OCI-LY1 (cell line): ENCODE measurements at regions not wholly inside any gene's neighbourhood (a gene's known extent, or its start where the extent isn't known, plus 50 kb on each side); places are given as distances from the start of the nearest gene placed in this dataset.

Source experiments
- H2AFZ ChIP-seq: fragments of 200-600 bp; sonication (generic), shearing (Covaris generic); 2 replicates; pipeline ENCODE4 v1.6.0; 2014; ENCODE audit warnings: antibody characterized with exemption, mild to moderate bottlenecking, low read length
- H3F3A ChIP-seq: fragments of 200-600 bp; sonication (generic), shearing (Covaris generic); 2 replicates; pipeline ENCODE4 v1.6.0; 2014; ENCODE audit warnings: mild to moderate bottlenecking, antibody characterized with exemption, low read length, moderate library complexity; ENCODE audit not compliant: insufficient read depth
- H3K27ac ChIP-seq: fragments of 200-600 bp; sonication (generic); 2 replicates; pipeline ENCODE4 v1.5.1; 2014; ENCODE audit warnings: low read length, mixed run types, mild to moderate bottlenecking, low read depth; ENCODE audit not compliant: poor library complexity, severe bottlenecking
- H3K27me3 ChIP-seq: fragments of 200-600 bp; sonication (generic); 2 replicates; pipeline ENCODE4 v1.6.0; 2014; ENCODE audit warnings: antibody characterized with exemption, mild to moderate bottlenecking, low read length, moderate library complexity; ENCODE audit not compliant: insufficient read depth
- H3K36me3 ChIP-seq: fragments of 200-600 bp; sonication (generic); 2 replicates; pipeline ENCODE4 v1.6.1; 2014; ENCODE audit warnings: mild to moderate bottlenecking, antibody characterized with exemption, low read length, moderate library complexity, mixed read lengths; ENCODE audit not compliant: insufficient read depth
- H3K4me1 ChIP-seq: fragments of 200-600 bp; sonication (generic); 2 replicates; pipeline ENCODE4 v1.5.1; 2014; ENCODE audit warnings: mild to moderate bottlenecking, low read length, moderate library complexity; ENCODE audit not compliant: insufficient read depth, severe bottlenecking
- H3K4me2 ChIP-seq: fragments of 200-600 bp; sonication (generic), shearing (Covaris generic); 2 replicates; pipeline ENCODE4 v1.6.1; 2014; ENCODE audit warnings: low read length
- H3K4me3 ChIP-seq: fragments of 200-600 bp; sonication (generic); 2 replicates; pipeline ENCODE4 v1.5.1; 2014; ENCODE audit warnings: low read length, low read depth, mild to moderate bottlenecking, mixed read lengths; ENCODE audit not compliant: poor library complexity, severe bottlenecking
- H3K79me2 ChIP-seq: fragments of 200-600 bp; shearing (Covaris generic); 2 replicates; pipeline ENCODE4 v1.6.1; 2016; ENCODE audit warnings: mixed run types, low read length, mixed read lengths; ENCODE audit not compliant: insufficient read depth
- H3K9ac ChIP-seq: fragments of 200-600 bp; sonication (generic), shearing (Covaris generic); 2 replicates; pipeline ENCODE4 v1.6.1; 2014; ENCODE audit warnings: mild to moderate bottlenecking, low read length, mixed read lengths
- H3K9me2 ChIP-seq: fragments of 200-600 bp; sonication (generic), shearing (Covaris generic); 2 replicates; pipeline ENCODE4 v1.6.1; 2014; ENCODE audit warnings: low read depth, mild to moderate bottlenecking, low read length, mixed read lengths
- H3K9me3 ChIP-seq: fragments of 200-600 bp; shearing (Covaris generic); 2 replicates; pipeline ENCODE4 v1.6.1; 2014; ENCODE audit warnings: low read length, mixed read lengths
- H4K20me1 ChIP-seq: fragments of 200-600 bp; sonication (generic), shearing (Covaris generic); 2 replicates; pipeline ENCODE4 v1.6.0; 2016; ENCODE audit warnings: mild to moderate bottlenecking, low read length; ENCODE audit not compliant: insufficient read depth
- EZH2 ChIP-seq: fragments of 200-600 bp; sonication (generic), shearing (Covaris generic); IDR thresholded peaks from 2 replicates; pipeline ENCODE4 v1.8.0; 2017; ENCODE audit warnings: borderline replicate concordance, mixed run types, mild to moderate bottlenecking, antibody characterized with exemption, low read length, moderate library complexity, mixed read lengths
- TF ChIP-seq, protein P1 (sequence below): fragments of 200-600 bp; sonication (generic), shearing (Covaris generic); IDR thresholded peaks from 2 replicates; pipeline ENCODE4 v1.5.1; 2017; ENCODE audit warnings: mild to moderate bottlenecking, antibody characterized with exemption, low read length, moderate library complexity, mixed read lengths

- Histone ChIP-seq H3K4me3 (no peak overlapping the region), H4K20me1 (no peaks in the 10 kb centered on the region), H3K27ac (no peak overlapping the region), H3K9me3 (no peaks in the 10 kb centered on the region), H3K27me3 (no peaks in the 10 kb centered on the region), H3K9me2 (no peaks in the 10 kb centered on the region), H3K79me2 (no peaks in the 10 kb centered on the region), H3K4me2 (no peak overlapping the region), H3F3A (no peaks in the 10 kb centered on the region), H3K36me3 (peaks cover 20% of the 10 kb centered on the region), H2AFZ (no peak overlapping the region), H3K9ac (no peak overlapping the region), H3K4me1 (peaks cover 20% of the 10 kb centered on the region)
- TF ChIP-seq EZH2, result no peak
- TF ChIP-seq, protein P1, sequence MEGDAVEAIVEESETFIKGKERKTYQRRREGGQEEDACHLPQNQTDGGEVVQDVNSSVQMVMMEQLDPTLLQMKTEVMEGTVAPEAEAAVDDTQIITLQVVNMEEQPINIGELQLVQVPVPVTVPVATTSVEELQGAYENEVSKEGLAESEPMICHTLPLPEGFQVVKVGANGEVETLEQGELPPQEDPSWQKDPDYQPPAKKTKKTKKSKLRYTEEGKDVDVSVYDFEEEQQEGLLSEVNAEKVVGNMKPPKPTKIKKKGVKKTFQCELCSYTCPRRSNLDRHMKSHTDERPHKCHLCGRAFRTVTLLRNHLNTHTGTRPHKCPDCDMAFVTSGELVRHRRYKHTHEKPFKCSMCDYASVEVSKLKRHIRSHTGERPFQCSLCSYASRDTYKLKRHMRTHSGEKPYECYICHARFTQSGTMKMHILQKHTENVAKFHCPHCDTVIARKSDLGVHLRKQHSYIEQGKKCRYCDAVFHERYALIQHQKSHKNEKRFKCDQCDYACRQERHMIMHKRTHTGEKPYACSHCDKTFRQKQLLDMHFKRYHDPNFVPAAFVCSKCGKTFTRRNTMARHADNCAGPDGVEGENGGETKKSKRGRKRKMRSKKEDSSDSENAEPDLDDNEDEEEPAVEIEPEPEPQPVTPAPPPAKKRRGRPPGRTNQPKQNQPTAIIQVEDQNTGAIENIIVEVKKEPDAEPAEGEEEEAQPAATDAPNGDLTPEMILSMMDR, result no peak
Measured at GRCh38 chr9:714675-715074, 126.8 kb upstream of the DMRT1 start.

DNA sequence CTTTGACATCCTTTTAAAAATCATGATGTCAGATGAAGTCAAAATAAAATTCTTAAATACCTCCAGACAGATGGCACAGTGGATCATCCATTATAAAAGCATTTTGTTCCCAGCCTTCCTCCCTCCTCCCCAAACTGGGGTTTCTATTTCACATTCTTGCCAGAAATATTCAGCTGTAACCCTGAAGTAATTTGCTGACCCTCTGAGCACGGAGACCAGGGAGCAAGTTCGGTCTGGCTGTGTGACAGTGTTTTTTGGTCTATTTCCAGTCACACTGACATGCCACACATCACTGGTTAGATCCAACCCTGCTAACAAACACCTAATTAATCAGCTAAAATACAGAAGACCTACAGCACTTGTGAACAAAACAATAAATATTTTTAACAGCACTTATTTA is 126.2 kb upstream of the DMRT1 start:
- peak overlapping the region; percentile 19; the same call in 1 of the 2 replicates for H3K4me2 ChIP-seq
- peaks cover 20% of the 10 kb centered on the region for H3K4me1 ChIP-seq
- no peak overlapping the region for H3K9ac ChIP-seq
- no peaks in the 10 kb centered on the region for H3K9me3 ChIP-seq
- H4K20me1 ChIP-seq, result no peaks in the 10 kb centered on the region
- no peaks in the 10 kb centered on the region for H3K9me2 ChIP-seq
- no peaks in the 10 kb centered on the region for H3K27me3 ChIP-seq
- H3K4me3 ChIP-seq, result no peak overlapping the region
- no peaks in the 10 kb centered on the region for H3K79me2 ChIP-seq
- no peak overlapping the region for H2AFZ ChIP-seq
- H3F3A ChIP-seq, result no peaks in the 10 kb centered on the region
- no peak overlapping the region for H3K27ac ChIP-seq
- TF ChIP-seq, protein P1, result no peak
- TF ChIP-seq EZH2, result no peak
- peaks cover 20% of the 10 kb centered on the region for H3K36me3 ChIP-seq

- H3K9ac ChIP-seq, result no peak overlapping the region
- H3K4me1 ChIP-seq, result peaks cover 20% of the 10 kb centered on the region
Measured at GRCh38 chr9:715743-716400, 125.6 kb upstream of the DMRT1 start.

More at GRCh38 chr9:715743-716400, 125.6 kb upstream of the DMRT1 start:
- Histone ChIP-seq H4K20me1 (no peaks in the 10 kb centered on the region), H3K9me3 (no peaks in the 10 kb centered on the region), H3K36me3 (peaks cover 17% of the 10 kb centered on the region), H3K4me3 (no peak overlapping the region), H2AFZ (no peak overlapping the region), H3F3A (no peaks in the 10 kb centered on the region), H3K27me3 (no peaks in the 10 kb centered on the region), H3K4me2 (no peak overlapping the region), H3K79me2 (no peaks in the 10 kb centered on the region), H3K9me2 (no peaks in the 10 kb centered on the region), H3K27ac (no peak overlapping the region)
- TF ChIP-seq EZH2, result no peak
- TF ChIP-seq, protein P1, result no peak
